IMR-90 (cell line): ENCODE measurements at regions not wholly inside any gene's neighbourhood (a gene's known extent, or its start where the extent isn't known, plus 50 kb on each side); places are given as distances from the start of the nearest gene placed in this dataset.

Experiments
- ATAC-seq: fragments of 200-7000 bp; cut with Tn5 transposase; 2 replicates; pipeline ENCODE4 v1.9.1; 2020; ENCODE audit warnings: low read depth, mild to moderate bottlenecking, moderate library complexity
- BruUV-seq: library from RNA; stranded (reverse); fragments of 400-500 nt; replicated peaks from 2 replicates; lab custom pipeline; 2021; lab: Mats Ljungman, UMichigan
- CTCF ChIA-PET: fragments of 300-600 bp; formaldehyde crosslinking; extraction: SDS; loops from one replicate; lab custom pipeline; 2021; ENCODE audit warnings: antibody characterized with exemption; lab: Yijun Ruan, JAX
- POLR2A ChIA-PET: fragments of 300-600 bp; sonication (Branson Sonifier 250); formaldehyde crosslinking; loops from one replicate; lab custom pipeline; 2022; ENCODE audit warnings: antibody characterized with exemption; ENCODE audit not compliant: unreplicated experiment; lab: Charles Lee
- DNase-seq: peaks from one replicate; pipeline ENCODE4 v3.0.0; 2013
- H2AFZ ChIP-seq: replicated peaks from 2 replicates; pipeline ENCODE3; 2013; ENCODE audit warnings: low read length, mild to moderate bottlenecking; ENCODE audit not compliant: poor library complexity
- H2AK5ac ChIP-seq: 2 replicates; pipeline ENCODE4 v1.6.1; 2013; ENCODE audit warnings: low read depth, low read length, inconsistent platforms
- H2AK9ac ChIP-seq: replicated peaks from 2 replicates; pipeline ENCODE3; 2013; ENCODE audit warnings: mild to moderate bottlenecking, low read depth, low read length, moderate library complexity; ENCODE audit not compliant: poor library complexity
- H2BK120ac ChIP-seq: 2 replicates; pipeline ENCODE4 v1.6.1; 2013; ENCODE audit warnings: low read depth, low read length, inconsistent platforms
- H2BK15ac ChIP-seq: 3 replicates; pipeline ENCODE4 v1.6.1; 2013; ENCODE audit warnings: low read depth, low read length, inconsistent platforms
- H2BK20ac ChIP-seq: 2 replicates; pipeline ENCODE4 v1.6.1; 2013; ENCODE audit warnings: low read depth, mild to moderate bottlenecking, inconsistent platforms, low read length, moderate library complexity
- H2BK5ac ChIP-seq: 2 replicates; pipeline ENCODE4 v1.6.1; 2013; ENCODE audit warnings: mild to moderate bottlenecking, low read depth, low read length, inconsistent platforms; ENCODE audit not compliant: poor library complexity, severe bottlenecking
- H3K14ac ChIP-seq: replicated peaks from 2 replicates; pipeline ENCODE4 v1.6.1; 2013; ENCODE audit warnings: low read depth, low read length, inconsistent platforms
- H3K18ac ChIP-seq: 2 replicates; pipeline ENCODE4 v1.6.1; 2013; ENCODE audit warnings: low read depth, low read length, control low read depth
- H3K23ac ChIP-seq: 2 replicates; pipeline ENCODE4 v1.6.1; 2013; ENCODE audit warnings: low read depth, low read length, inconsistent platforms
- H3K27ac ChIP-seq: 2 replicates; pipeline ENCODE4 v1.5.1; 2013; ENCODE audit warnings: mild to moderate bottlenecking, control low read depth, low read length; ENCODE audit not compliant: insufficient read depth
- H3K27me3 ChIP-seq: 2 replicates; pipeline ENCODE4 v1.6.1; 2013; ENCODE audit warnings: low read length; ENCODE audit not compliant: control insufficient read depth, insufficient read depth
- H3K36me3 ChIP-seq: 2 replicates; pipeline ENCODE4 v1.6.1; 2013; ENCODE audit warnings: low read length, mixed read lengths; ENCODE audit not compliant: control insufficient read depth, insufficient read depth
- H3K4ac ChIP-seq: 2 replicates; pipeline ENCODE4 v1.6.1; 2013; ENCODE audit warnings: low read depth, low read length, inconsistent platforms
- H3K4me1 ChIP-seq: 2 replicates; pipeline ENCODE4 v1.6.1; 2013; ENCODE audit warnings: low read length, mixed read lengths; ENCODE audit not compliant: control insufficient read depth, insufficient read depth
- H3K4me2 ChIP-seq: 2 replicates; pipeline ENCODE4 v1.6.1; 2013; ENCODE audit warnings: low read depth, mild to moderate bottlenecking, control low read depth, low read length, moderate library complexity
- H3K4me3 ChIP-seq: 2 replicates; pipeline ENCODE4 v1.5.1; 2013; ENCODE audit warnings: low read depth, mild to moderate bottlenecking, control low read depth, low read length, moderate library complexity; ENCODE audit not compliant: insufficient read depth
- H3K56ac ChIP-seq: 2 replicates; pipeline ENCODE4 v1.6.1; 2013; ENCODE audit warnings: low read length, inconsistent platforms; ENCODE audit not compliant: insufficient read depth; ENCODE audit errors: extremely low read depth
- H3K79me1 ChIP-seq, 2 experiments: 2 replicates each; pipeline ENCODE4 v1.6.1; 2013; ENCODE audit warnings: low read length in 2 of 2, inconsistent platforms in 1 of 2, low read depth in 1 of 2
- H3K9ac ChIP-seq: 2 replicates; pipeline ENCODE4 v1.6.1; 2013; ENCODE audit warnings: low read depth, low read length, control low read depth
- H3K9me1 ChIP-seq: 2 replicates; pipeline ENCODE4 v1.6.1; 2013; ENCODE audit warnings: low read length, inconsistent platforms; ENCODE audit not compliant: insufficient read depth
- H3K9me3 ChIP-seq: 2 replicates; pipeline ENCODE4 v1.6.1; 2013; ENCODE audit warnings: low read length; ENCODE audit not compliant: control insufficient read depth, insufficient read depth
- H4K20me1 ChIP-seq: 2 replicates; pipeline ENCODE4 v1.6.1; 2013; ENCODE audit warnings: low read length, inconsistent platforms; ENCODE audit not compliant: insufficient read depth
- H4K5ac ChIP-seq: 2 replicates; pipeline ENCODE4 v1.6.1; 2013; ENCODE audit warnings: mild to moderate bottlenecking, low read depth, low read length, control low read depth
- H4K8ac ChIP-seq, 2 experiments: 2 replicates each; pipeline ENCODE4 v1.6.1; 2013; ENCODE audit warnings: low read depth in 2 of 2, low read length in 2 of 2, control low read depth in 1 of 2, inconsistent platforms in 1 of 2
- H4K91ac ChIP-seq: 2 replicates; pipeline ENCODE4 v1.6.1; 2013; ENCODE audit warnings: low read depth, low read length, inconsistent platforms; ENCODE audit not compliant: insufficient read depth
- BHLHE40 ChIP-seq: fragments of 150-350 bp; IDR thresholded peaks from 2 replicates; pipeline ENCODE4 v1.6.1; 2016; ENCODE audit warnings: mild to moderate bottlenecking, low read depth, low read length
- CHD1 ChIP-seq: IDR thresholded peaks from 2 replicates; pipeline ENCODE4 v1.6.1; 2012; ENCODE audit warnings: low read depth, low read length, improper control_type of control experiment
- CTCF ChIP-seq: conservative IDR thresholded peaks from 2 replicates; pipeline ENCODE4 v1.5.1; 2012; ENCODE audit warnings: mild to moderate bottlenecking, low read depth, low read length, improper control_type of control experiment
- ELK1 ChIP-seq: fragments of 150-350 bp; IDR thresholded peaks from 2 replicates; pipeline ENCODE4 v1.6.1; 2016; ENCODE audit warnings: low read depth, mild to moderate bottlenecking, low read length, moderate library complexity, borderline replicate concordance
- MAFK ChIP-seq: IDR thresholded peaks from 2 replicates; pipeline ENCODE4 v1.6.1; 2012; ENCODE audit warnings: low read depth, low read length, improper control_type of control experiment
- MAZ ChIP-seq: IDR thresholded peaks from 2 replicates; pipeline ENCODE4 v1.6.1; 2012; ENCODE audit warnings: low read depth, mild to moderate bottlenecking, low read length, improper control_type of control experiment, moderate library complexity, borderline replicate concordance
- MXI1 ChIP-seq: IDR thresholded peaks from 2 replicates; pipeline ENCODE4 v1.6.1; 2012; ENCODE audit warnings: low read depth, mild to moderate bottlenecking, low read length, moderate library complexity, borderline replicate concordance
- NFE2L2 ChIP-seq: fragments of 150-350 bp; IDR thresholded peaks from 2 replicates; pipeline ENCODE4 v1.6.1; 2016; ENCODE audit warnings: low read depth, mild to moderate bottlenecking, low read length
- POLR2A ChIP-seq: IDR thresholded peaks from 2 replicates; pipeline ENCODE4 v1.6.1; 2012; ENCODE audit warnings: mild to moderate bottlenecking, low read depth, low read length
- RAD21 ChIP-seq: IDR thresholded peaks from 2 replicates; pipeline ENCODE4 v1.6.1; 2012; ENCODE audit warnings: low read length, improper control_type of control experiment
- RCOR1 ChIP-seq: IDR thresholded peaks from 2 replicates; pipeline ENCODE4 v1.6.1; 2012; ENCODE audit warnings: mild to moderate bottlenecking, low read length, improper control_type of control experiment; ENCODE audit not compliant: insufficient replicate concordance
- RFX5 ChIP-seq: IDR thresholded peaks from 2 replicates; pipeline ENCODE4 v1.8.0; 2012; ENCODE audit warnings: low read depth, mild to moderate bottlenecking, low read length, moderate library complexity
- SMC3 ChIP-seq: fragments of 150-350 bp; IDR thresholded peaks from 2 replicates; pipeline ENCODE4 v1.6.1; 2016; ENCODE audit warnings: low read depth, mild to moderate bottlenecking, antibody characterized with exemption, low read length, moderate library complexity
- USF2 ChIP-seq: fragments of 150-350 bp; IDR thresholded peaks from 2 replicates; pipeline ENCODE4 v1.6.1; 2017; ENCODE audit warnings: mild to moderate bottlenecking, antibody characterized with exemption, low read length, low read depth
- WGBS, 2 experiments: methylation state at CpG; one replicate each; pipeline versions ENCODE4 v1.1.5 to v1.1.7; 2013; ENCODE audit warnings: missing lambda C conversion rate in 2 of 2; ENCODE audit not compliant: insufficient read length in 1 of 2; ENCODE audit errors: extremely low coverage in 2 of 2; 5-methylcytosine and 5-hydroxymethylcytosine counted together
- dilution Hi-C: fragments of 300-500 bp; cut with HindIII; formaldehyde crosslinking; loops from one replicate; pipeline ENCODE4 v1.14.3; 2018; ENCODE audit warnings: low sequenced_read_pairs; ENCODE audit not compliant: unreplicated experiment
- in situ Hi-C: fragments of 300-500 bp; cut with MboI; formaldehyde crosslinking; loops from 3 replicates; pipeline ENCODE4 v1.14.3; 2019; ENCODE audit warnings: low sequenced_read_pairs, inconsistent platforms, mixed read lengths
- intact Hi-C: fragments of 100-400 bp; cut with micrococcal nuclease; formaldehyde crosslinking; loops from 2 replicates; pipeline ENCODE4 v1.10.0; 2022

GRCh38 chr6:16004934-16005679 lies 123.8 kb upstream of the MYLIP start:
- no peaks in the 10 kb centered on the region for H3K9me3 ChIP-seq
- no peak overlapping the region for H3K4ac ChIP-seq
- H3K14ac ChIP-seq: no peak overlapping the region
- H2AK5ac ChIP-seq: no peak overlapping the region
- no peaks in the 10 kb centered on the region for H4K20me1 ChIP-seq
- no peak overlapping the region for H2AFZ ChIP-seq
- DNase-seq: no peak
- no peak overlapping the region for H3K27ac ChIP-seq
- H4K91ac ChIP-seq: no peak overlapping the region
- no peak overlapping the region for H3K9ac ChIP-seq
- TF ChIP-seq ELK1 (no peak), BHLHE40 (no peak), MAZ (no peak), CTCF (no peak), MXI1 (no peak), RFX5 (no peak), RAD21 (no peak), POLR2A (no peak), RCOR1 (no peak), NFE2L2 (no peak), CHD1 (no peak), MAFK (no peak), USF2 (no peak), SMC3 (no peak)
- dilution Hi-C loops: no loop called here
- no peak overlapping the region for H3K56ac ChIP-seq
- H3K4me3 ChIP-seq: no peak overlapping the region
- no TSS peak for BruUV-seq
- intact Hi-C loops: no loop called here
- no peak overlapping the region for H2BK5ac ChIP-seq
- H2AK9ac ChIP-seq: no peak overlapping the region
- H4K5ac ChIP-seq: no peak overlapping the region
- H4K8ac ChIP-seq: no peak overlapping the region
- ChIA-PET CTCF (no interaction called here), POLR2A (no interaction called here)
- H2BK20ac ChIP-seq: no peak overlapping the region
- no peaks in the 10 kb centered on the region for H3K79me1 ChIP-seq
- no peak overlapping the region for H3K23ac ChIP-seq
- H3K36me3 ChIP-seq: no peaks in the 10 kb centered on the region
- H3K18ac ChIP-seq: no peak overlapping the region
- no peak overlapping the region for H2BK120ac ChIP-seq
- in situ Hi-C loops: no loop called here
- WGBS, 2 experiments: no CpG with 5 or more reads among the region's 5 CpGs
- no peak for ATAC-seq
- H3K9me1 ChIP-seq: no peaks in the 10 kb centered on the region
- no peak overlapping the region for H2BK15ac ChIP-seq
- no peak overlapping the region for H3K4me2 ChIP-seq
- peaks cover 5% of the 10 kb centered on the region; the same call in 1 of the 2 replicates for H3K27me3 ChIP-seq
- H3K4me1 ChIP-seq: no peaks in the 10 kb centered on the region
